Lower lobe of right lung (tissue), 2 donors: ENCODE measurements at regions not wholly inside any gene's neighbourhood (a gene's known extent, or its start where the extent isn't known, plus 50 kb on each side); places are given as distances from the start of the nearest gene placed in this dataset.

Experiments
- ATAC-seq, 2 donors: fragments of 200-7000 bp; cut with Tn5 transposase; one replicate each; pipeline ENCODE4 v1.9.1; 2020 to 2022; ENCODE audit warnings: mild to moderate bottlenecking in 2 of 2, moderate library complexity in 2 of 2
- DNase-seq: peaks from one replicate; pipeline ENCODE4 v3.0.0-alpha.2; 2020
- H3K27ac ChIP-seq: fragments of 200-600 bp; one replicate; pipeline ENCODE4 v1.8.0; 2022
- H3K27me3 ChIP-seq: fragments of 200-600 bp; one replicate; pipeline ENCODE4 v1.8.0; 2022; ENCODE audit warnings: low read depth
- H3K36me3 ChIP-seq: fragments of 200-600 bp; one replicate; pipeline ENCODE4 v1.8.0; 2022; ENCODE audit warnings: mild to moderate bottlenecking
- H3K4me1 ChIP-seq: fragments of 200-600 bp; one replicate; pipeline ENCODE4 v1.8.0; 2022
- H3K4me3 ChIP-seq: fragments of 200-600 bp; one replicate; pipeline ENCODE4 v1.8.0; 2022; ENCODE audit warnings: mild to moderate bottlenecking
- H3K9me3 ChIP-seq: fragments of 200-600 bp; one replicate; pipeline ENCODE4 v1.8.0; 2022
- intact Hi-C: fragments of 100-400 bp; cut with DNase I; formaldehyde crosslinking; loops from one replicate; pipeline ENCODE4 v1.11.0; 2022
- TF ChIP-seq, protein P1 (sequence below): fragments of 200-600 bp; IDR thresholded peaks from one replicate; pipeline ENCODE4 v1.8.0; 2022; ENCODE audit warnings: antibody characterized with exemption, mild to moderate bottlenecking
- donor health status: DM: no; HTN: yes; CAD: no; lungs with severe emphysema.

DNA sequence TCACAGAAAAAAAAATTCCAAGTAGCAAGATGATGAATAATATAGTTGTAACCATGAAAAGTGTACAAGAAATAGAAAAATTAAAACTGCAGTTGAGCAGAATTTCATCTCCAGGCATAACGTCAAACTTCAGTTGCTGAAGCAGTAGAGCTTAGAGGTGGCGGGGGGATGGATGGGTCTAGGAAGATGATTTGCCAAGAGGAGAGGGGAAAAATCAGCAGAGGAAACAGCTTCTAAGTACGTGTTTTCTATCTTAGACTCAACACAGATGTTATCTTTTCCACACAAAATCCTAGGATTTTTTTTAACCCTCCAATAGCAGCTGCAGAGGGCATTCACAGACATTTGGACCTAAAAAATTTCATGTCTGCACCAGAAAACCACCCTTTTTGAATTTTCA is 136.0 kb downstream of the OPN5 start:
- no peak overlapping the region for H3K4me3 ChIP-seq
- H3K9me3 ChIP-seq, result no peaks in the 10 kb centered on the region
- TF ChIP-seq, protein P1, sequence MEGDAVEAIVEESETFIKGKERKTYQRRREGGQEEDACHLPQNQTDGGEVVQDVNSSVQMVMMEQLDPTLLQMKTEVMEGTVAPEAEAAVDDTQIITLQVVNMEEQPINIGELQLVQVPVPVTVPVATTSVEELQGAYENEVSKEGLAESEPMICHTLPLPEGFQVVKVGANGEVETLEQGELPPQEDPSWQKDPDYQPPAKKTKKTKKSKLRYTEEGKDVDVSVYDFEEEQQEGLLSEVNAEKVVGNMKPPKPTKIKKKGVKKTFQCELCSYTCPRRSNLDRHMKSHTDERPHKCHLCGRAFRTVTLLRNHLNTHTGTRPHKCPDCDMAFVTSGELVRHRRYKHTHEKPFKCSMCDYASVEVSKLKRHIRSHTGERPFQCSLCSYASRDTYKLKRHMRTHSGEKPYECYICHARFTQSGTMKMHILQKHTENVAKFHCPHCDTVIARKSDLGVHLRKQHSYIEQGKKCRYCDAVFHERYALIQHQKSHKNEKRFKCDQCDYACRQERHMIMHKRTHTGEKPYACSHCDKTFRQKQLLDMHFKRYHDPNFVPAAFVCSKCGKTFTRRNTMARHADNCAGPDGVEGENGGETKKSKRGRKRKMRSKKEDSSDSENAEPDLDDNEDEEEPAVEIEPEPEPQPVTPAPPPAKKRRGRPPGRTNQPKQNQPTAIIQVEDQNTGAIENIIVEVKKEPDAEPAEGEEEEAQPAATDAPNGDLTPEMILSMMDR, result no peak
- no peaks in the 10 kb centered on the region for H3K36me3 ChIP-seq
- no peak for DNase-seq
- H3K4me1 ChIP-seq, result no peaks in the 10 kb centered on the region
- intact Hi-C loops, result no loop called here
- ATAC-seq, result no peak
- no peak overlapping the region for H3K27ac ChIP-seq
- H3K27me3 ChIP-seq, result no peaks in the 10 kb centered on the region

DNA sequence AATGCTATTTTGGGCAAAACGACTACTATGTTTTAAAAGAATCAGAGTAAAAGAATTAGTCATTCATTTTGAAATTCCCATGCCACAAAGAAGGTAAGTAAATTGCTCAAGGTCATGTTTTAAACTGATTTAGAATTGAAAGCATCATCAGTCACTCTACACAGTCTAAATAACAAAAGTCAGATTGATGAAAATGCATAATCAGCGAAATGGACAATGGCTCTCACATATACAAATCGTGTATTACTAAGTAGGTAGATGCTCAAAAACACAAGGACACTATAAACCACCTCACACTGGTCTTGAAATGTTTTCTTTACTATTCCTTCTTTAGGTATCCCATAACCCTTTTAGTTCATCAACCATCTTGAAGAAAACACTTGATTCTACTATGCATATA is 135.4 kb downstream of the OPN5 start:
- ATAC-seq, result no peak
- Histone ChIP-seq H3K27ac (no peak overlapping the region), H3K4me3 (no peak overlapping the region), H3K9me3 (no peaks in the 10 kb centered on the region), H3K36me3 (no peaks in the 10 kb centered on the region), H3K27me3 (no peaks in the 10 kb centered on the region), H3K4me1 (no peaks in the 10 kb centered on the region)
- DNase-seq, result no peak
- intact Hi-C loops, result no loop called here
- TF ChIP-seq, protein P1, result no peak

DNA sequence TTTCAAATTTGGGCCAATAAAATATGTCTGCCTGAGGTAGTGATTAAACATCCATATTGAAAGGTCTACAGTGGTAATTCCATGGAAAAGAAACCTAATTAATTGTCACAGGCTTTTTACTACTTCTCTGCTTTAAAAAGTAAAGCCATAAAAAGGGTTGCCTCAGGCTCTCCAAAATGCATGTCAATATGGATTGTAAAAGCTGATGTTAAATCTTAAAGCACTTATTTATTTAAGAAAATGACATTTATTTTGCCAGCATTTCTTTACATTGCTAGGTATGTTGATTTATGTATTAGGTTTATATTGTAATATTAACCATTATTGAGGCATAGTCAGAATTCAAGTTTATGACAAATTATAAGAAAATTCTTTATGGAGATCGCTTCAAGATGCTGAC is 133.2 kb downstream of the OPN5 start:
- TF ChIP-seq, protein P1, result no peak
- H3K4me1 ChIP-seq, result no peaks in the 10 kb centered on the region
- intact Hi-C loops, result no loop called here
- no peak overlapping the region for H3K4me3 ChIP-seq
- no peaks in the 10 kb centered on the region for H3K27me3 ChIP-seq
- no peak for DNase-seq
- H3K9me3 ChIP-seq, result no peaks in the 10 kb centered on the region
- no peak overlapping the region for H3K27ac ChIP-seq
- no peaks in the 10 kb centered on the region for H3K36me3 ChIP-seq
- ATAC-seq, result no peak

DNA sequence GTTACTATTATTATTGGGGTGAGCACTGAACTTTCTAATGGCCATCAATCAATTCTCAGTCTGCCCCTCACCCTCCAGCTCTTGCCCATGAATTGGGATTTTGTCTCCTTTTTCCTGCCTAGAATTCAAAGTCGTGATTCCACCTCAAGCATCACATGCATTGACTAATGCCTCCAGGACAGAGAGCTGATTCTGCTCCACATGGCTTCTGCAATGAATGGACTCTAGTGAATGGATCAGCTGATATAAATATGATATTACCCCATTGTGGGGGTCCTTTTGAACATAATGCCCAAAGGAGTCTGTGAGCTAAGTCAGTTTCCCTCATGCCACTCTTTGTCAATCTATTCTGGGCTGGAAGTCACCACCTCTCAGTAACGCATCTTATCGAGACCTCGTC is 126.4 kb downstream of the OPN5 start:
- H3K4me3 ChIP-seq, result no peak overlapping the region
- DNase-seq (no peak), ATAC-seq (no peak)
- TF ChIP-seq, protein P1, result no peak
- H3K27ac ChIP-seq, result no peak overlapping the region
- intact Hi-C loops, result no loop called here
- H3K4me1 ChIP-seq, result no peaks in the 10 kb centered on the region
- no peaks in the 10 kb centered on the region for H3K36me3 ChIP-seq
- H3K9me3 ChIP-seq, result no peaks in the 10 kb centered on the region
- no peaks in the 10 kb centered on the region for H3K27me3 ChIP-seq

DNA sequence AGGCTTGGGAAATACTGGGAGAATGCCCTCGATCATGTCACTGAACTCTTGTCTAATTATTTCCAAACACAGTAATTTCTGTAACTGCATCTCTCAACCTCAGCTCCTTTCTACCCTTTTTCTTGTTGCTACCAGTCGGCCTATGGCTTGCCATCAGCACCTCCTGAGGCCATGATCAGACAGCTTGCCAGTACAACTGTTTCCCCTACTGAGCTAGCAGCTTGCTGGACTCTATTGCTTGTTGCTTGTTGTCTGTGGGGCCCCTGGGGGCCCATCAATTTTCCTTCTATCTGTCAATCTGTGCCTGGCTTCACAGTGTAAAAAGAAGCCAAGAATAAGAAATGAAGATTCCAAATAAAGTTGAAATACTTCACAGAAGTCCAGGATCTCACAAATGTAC is 123.9 kb downstream of the OPN5 start:
- H3K9me3 ChIP-seq, result no peaks in the 10 kb centered on the region
- intact Hi-C loops, result no loop called here
- H3K4me1 ChIP-seq, result no peaks in the 10 kb centered on the region
- no peaks in the 10 kb centered on the region for H3K36me3 ChIP-seq
- no peaks in the 10 kb centered on the region for H3K27me3 ChIP-seq
- ATAC-seq, result no peak
- H3K27ac ChIP-seq, result no peak overlapping the region
- TF ChIP-seq, protein P1, result no peak
- H3K4me3 ChIP-seq, result no peak overlapping the region
- no peak for DNase-seq

DNA sequence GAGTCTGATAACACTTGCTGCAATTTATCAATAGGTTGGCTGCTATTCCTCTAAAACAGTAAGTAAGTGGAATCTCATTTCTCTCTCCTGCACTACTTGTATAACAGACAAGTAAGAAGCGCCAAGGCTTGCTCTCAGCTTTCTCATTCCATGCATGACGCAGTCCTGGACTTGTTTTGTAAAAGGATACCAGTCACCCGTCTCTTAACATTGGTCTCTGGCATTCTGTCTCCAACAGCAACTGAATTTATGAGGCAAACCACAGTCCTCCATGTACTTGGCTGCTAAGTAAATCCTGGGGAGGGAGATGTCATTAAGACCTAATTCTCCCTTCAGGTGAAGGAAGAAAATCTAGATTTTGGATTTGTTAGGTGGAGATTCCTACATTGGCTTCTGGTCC is 115.4 kb downstream of the OPN5 start:
- H3K4me3 ChIP-seq, result no peak overlapping the region
- intact Hi-C loops, result no loop called here
- H3K9me3 ChIP-seq, result no peaks in the 10 kb centered on the region
- H3K27me3 ChIP-seq, result no peaks in the 10 kb centered on the region
- ATAC-seq (no peak), DNase-seq (no peak)
- H3K36me3 ChIP-seq, result no peaks in the 10 kb centered on the region
- no peaks in the 10 kb centered on the region for H3K4me1 ChIP-seq
- H3K27ac ChIP-seq, result no peak overlapping the region
- TF ChIP-seq, protein P1, result no peak
